SK-N-SH treated with all-trans-retinoic acid at 6 μM for 48 hours (cell line): ENCODE measurements at regions not wholly inside any gene's neighbourhood (a gene's known extent, or its start where the extent isn't known, plus 50 kb on each side); places are given as distances from the start of the nearest gene placed in this dataset.

Source experiments
- ARNTL ChIP-seq: fragments of 450-650 bp; formaldehyde crosslinking; IDR thresholded peaks from 2 replicates; pipeline ENCODE4 v1.5.0; 2020; ENCODE audit warnings: low read depth, mild to moderate bottlenecking, moderate library complexity, borderline replicate concordance
- BACH2 ChIP-seq: fragments of 250-450 bp; sonication (Bioruptor Pico); IDR thresholded peaks from 2 replicates; pipeline ENCODE4 v1.9.0; 2021; ENCODE audit warnings: mild to moderate bottlenecking, borderline replicate concordance
- ESRRG ChIP-seq: fragments of 250-450 bp; sonication (Bioruptor Pico); IDR thresholded peaks from 2 replicates; pipeline ENCODE4 v1.6.1; 2021; ENCODE audit warnings: mild to moderate bottlenecking
- GLIS3 ChIP-seq: fragments of 250-450 bp; sonication (Bioruptor Pico); IDR thresholded peaks from 2 replicates; pipeline ENCODE4 v1.5.0; 2020; ENCODE audit warnings: mild to moderate bottlenecking, moderate library complexity
- RARB ChIP-seq: fragments of 250-450 bp; sonication (Bioruptor Pico); IDR thresholded peaks from 2 replicates; pipeline ENCODE4 v1.8.0; 2021; ENCODE audit warnings: mild to moderate bottlenecking, moderate library complexity
- TCF4 ChIP-seq: fragments of 250-450 bp; sonication (Bioruptor Pico); IDR thresholded peaks from 2 replicates; pipeline ENCODE4 v1.8.0; 2021; ENCODE audit warnings: mild to moderate bottlenecking, moderate library complexity, borderline replicate concordance
- TOX ChIP-seq: fragments of 250-450 bp; sonication (Bioruptor Pico); IDR thresholded peaks from 2 replicates; pipeline ENCODE4 v1.8.0; 2021; ENCODE audit warnings: mild to moderate bottlenecking, moderate library complexity, borderline replicate concordance
- ZC3H10 ChIP-seq: fragments of 250-450 bp; sonication (Bioruptor Pico); IDR thresholded peaks from 2 replicates; pipeline ENCODE4 v1.5.1; 2021; ENCODE audit warnings: mild to moderate bottlenecking, moderate library complexity
- ZFP3 ChIP-seq: fragments of 250-450 bp; sonication (Bioruptor Pico); IDR thresholded peaks from 2 replicates; pipeline ENCODE4 v1.5.0; 2020; ENCODE audit warnings: mild to moderate bottlenecking, moderate library complexity
- ZNF565 ChIP-seq: fragments of 450-650 bp; formaldehyde crosslinking; conservative IDR thresholded peaks from 2 replicates; pipeline ENCODE4 v1.5.0; 2020; ENCODE audit warnings: low read depth, mild to moderate bottlenecking, moderate library complexity
- TF ChIP-seq, protein P1 (sequence below): fragments of 250-450 bp; sonication (Bioruptor Pico); IDR thresholded peaks from 2 replicates; pipeline ENCODE4 v1.8.0; 2021; ENCODE audit warnings: low read depth, mild to moderate bottlenecking, moderate library complexity, borderline replicate concordance
- TF ChIP-seq, protein P2 (sequence below): fragments of 250-450 bp; sonication (Bioruptor Pico); IDR thresholded peaks from 2 replicates; pipeline ENCODE4 v1.8.0; 2020; ENCODE audit warnings: mild to moderate bottlenecking, moderate library complexity, borderline replicate concordance
- TF ChIP-seq, protein P3 (sequence below): fragments of 250-450 bp; sonication (Bioruptor Pico); IDR thresholded peaks from 2 replicates; pipeline ENCODE4 v1.5.0; 2020; ENCODE audit warnings: mild to moderate bottlenecking, moderate library complexity

DNA sequence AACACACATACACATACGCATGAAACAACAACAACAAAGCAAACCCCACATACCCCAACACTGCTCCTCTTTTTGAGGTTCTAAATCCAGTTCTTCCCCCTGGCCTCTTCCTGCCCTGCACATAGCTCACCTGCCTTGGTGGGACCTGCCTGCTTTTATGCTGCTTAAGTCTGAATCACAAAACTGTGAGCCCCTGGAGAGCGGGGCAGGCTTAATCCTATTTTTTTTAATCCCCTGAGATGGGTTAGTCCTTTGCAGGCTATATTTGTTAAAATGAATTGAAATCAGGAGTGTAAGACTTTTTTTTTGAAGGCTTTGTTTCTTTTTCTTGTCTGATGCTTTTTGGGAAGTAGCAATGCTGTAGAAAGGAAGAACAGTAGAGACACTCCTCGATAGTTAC is 84.6 kb upstream of the MAX start:
- TF ChIP-seq ARNTL (no peak), GLIS3 (CRISPR knock-in tag) (no peak), ZNF565 (CRISPR knock-in tag) (no peak), BACH2 (CRISPR knock-in tag) (no peak), ZC3H10 (CRISPR knock-in tag) (no peak), ZFP3 (CRISPR knock-in tag) (no peak), TOX (CRISPR knock-in tag) (no peak), ESRRG (CRISPR knock-in tag) (no peak), RARB (CRISPR knock-in tag) (no peak), TCF4 (no peak)
- TF ChIP-seq, protein P1, sequence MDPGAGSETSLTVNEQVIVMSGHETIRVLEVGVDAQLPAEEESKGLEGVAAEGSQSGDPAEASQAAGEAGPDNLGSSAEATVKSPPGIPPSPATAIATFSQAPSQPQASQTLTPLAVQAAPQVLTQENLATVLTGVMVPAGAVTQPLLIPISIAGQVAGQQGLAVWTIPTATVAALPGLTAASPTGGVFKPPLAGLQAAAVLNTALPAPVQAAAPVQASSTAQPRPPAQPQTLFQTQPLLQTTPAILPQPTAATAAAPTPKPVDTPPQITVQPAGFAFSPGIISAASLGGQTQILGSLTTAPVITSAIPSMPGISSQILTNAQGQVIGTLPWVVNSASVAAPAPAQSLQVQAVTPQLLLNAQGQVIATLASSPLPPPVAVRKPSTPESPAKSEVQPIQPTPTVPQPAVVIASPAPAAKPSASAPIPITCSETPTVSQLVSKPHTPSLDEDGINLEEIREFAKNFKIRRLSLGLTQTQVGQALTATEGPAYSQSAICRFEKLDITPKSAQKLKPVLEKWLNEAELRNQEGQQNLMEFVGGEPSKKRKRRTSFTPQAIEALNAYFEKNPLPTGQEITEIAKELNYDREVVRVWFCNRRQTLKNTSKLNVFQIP (CRISPR knock-in tag): no peak
- TF ChIP-seq, protein P2, sequence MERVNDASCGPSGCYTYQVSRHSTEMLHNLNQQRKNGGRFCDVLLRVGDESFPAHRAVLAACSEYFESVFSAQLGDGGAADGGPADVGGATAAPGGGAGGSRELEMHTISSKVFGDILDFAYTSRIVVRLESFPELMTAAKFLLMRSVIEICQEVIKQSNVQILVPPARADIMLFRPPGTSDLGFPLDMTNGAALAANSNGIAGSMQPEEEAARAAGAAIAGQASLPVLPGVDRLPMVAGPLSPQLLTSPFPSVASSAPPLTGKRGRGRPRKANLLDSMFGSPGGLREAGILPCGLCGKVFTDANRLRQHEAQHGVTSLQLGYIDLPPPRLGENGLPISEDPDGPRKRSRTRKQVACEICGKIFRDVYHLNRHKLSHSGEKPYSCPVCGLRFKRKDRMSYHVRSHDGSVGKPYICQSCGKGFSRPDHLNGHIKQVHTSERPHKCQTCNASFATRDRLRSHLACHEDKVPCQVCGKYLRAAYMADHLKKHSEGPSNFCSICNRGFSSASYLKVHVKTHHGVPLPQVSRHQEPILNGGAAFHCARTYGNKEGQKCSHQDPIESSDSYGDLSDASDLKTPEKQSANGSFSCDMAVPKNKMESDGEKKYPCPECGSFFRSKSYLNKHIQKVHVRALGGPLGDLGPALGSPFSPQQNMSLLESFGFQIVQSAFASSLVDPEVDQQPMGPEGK: no peak
- TF ChIP-seq, protein P3, sequence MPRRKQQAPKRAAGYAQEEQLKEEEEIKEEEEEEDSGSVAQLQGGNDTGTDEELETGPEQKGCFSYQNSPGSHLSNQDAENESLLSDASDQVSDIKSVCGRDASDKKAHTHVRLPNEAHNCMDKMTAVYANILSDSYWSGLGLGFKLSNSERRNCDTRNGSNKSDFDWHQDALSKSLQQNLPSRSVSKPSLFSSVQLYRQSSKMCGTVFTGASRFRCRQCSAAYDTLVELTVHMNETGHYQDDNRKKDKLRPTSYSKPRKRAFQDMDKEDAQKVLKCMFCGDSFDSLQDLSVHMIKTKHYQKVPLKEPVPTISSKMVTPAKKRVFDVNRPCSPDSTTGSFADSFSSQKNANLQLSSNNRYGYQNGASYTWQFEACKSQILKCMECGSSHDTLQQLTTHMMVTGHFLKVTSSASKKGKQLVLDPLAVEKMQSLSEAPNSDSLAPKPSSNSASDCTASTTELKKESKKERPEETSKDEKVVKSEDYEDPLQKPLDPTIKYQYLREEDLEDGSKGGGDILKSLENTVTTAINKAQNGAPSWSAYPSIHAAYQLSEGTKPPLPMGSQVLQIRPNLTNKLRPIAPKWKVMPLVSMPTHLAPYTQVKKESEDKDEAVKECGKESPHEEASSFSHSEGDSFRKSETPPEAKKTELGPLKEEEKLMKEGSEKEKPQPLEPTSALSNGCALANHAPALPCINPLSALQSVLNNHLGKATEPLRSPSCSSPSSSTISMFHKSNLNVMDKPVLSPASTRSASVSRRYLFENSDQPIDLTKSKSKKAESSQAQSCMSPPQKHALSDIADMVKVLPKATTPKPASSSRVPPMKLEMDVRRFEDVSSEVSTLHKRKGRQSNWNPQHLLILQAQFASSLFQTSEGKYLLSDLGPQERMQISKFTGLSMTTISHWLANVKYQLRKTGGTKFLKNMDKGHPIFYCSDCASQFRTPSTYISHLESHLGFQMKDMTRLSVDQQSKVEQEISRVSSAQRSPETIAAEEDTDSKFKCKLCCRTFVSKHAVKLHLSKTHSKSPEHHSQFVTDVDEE (CRISPR knock-in tag): no peak
